Caco-2 (cell line): ENCODE measurements at regions not wholly inside any gene's neighbourhood (a gene's known extent, or its start where the extent isn't known, plus 50 kb on each side); places are given as distances from the start of the nearest gene placed in this dataset.

Experiments used
- BruUV-seq: library from RNA; stranded (reverse); fragments of 400-500 nt; replicated peaks from 2 replicates; lab custom pipeline; 2021; lab: Mats Ljungman, UMichigan
- CTCF ChIA-PET: fragments of 300-600 bp; sonication (Branson Sonifier 250); formaldehyde crosslinking; loops from one replicate; lab custom pipeline; 2022; ENCODE audit warnings: antibody characterized with exemption; lab: Charles Lee
- POLR2A ChIA-PET: fragments of 300-600 bp; sonication (Branson Sonifier 250); formaldehyde crosslinking; loops from one replicate; lab custom pipeline; 2022; ENCODE audit warnings: antibody characterized with exemption; lab: Charles Lee
- DNase-seq, 2 experiments: peaks; one replicate each; pipeline versions ENCODE4 v3.0.0 to v3.0.0-alpha.2; 2020 to 2022
- H3K27me3 ChIP-seq: replicated peaks from 2 replicates; pipeline ENCODE4 v1.6.0; 2011; ENCODE audit warnings: low read length; ENCODE audit not compliant: control insufficient read depth, insufficient read depth
- H3K36me3 ChIP-seq: 2 replicates; pipeline ENCODE4 v1.5.1; 2011; ENCODE audit warnings: low read length; ENCODE audit not compliant: control insufficient read depth, insufficient read depth
- H3K4me1 ChIP-seq: fragments of 250-450 bp; sonication (Bioruptor Pico); 2 replicates; pipeline ENCODE4 v1.5.1; 2020; ENCODE audit warnings: mild to moderate bottlenecking
- H3K4me3 ChIP-seq: 2 replicates; pipeline ENCODE4 v1.5.1; 2011; ENCODE audit warnings: low read depth, mild to moderate bottlenecking, control low read depth, low read length
- H3K9me3 ChIP-seq: fragments of 250-450 bp; sonication (Bioruptor Pico); 2 replicates; pipeline ENCODE4 v1.5.1; 2020; ENCODE audit warnings: mild to moderate bottlenecking, moderate library complexity
- H3K27ac Mint-ChIP-seq: one replicate; pipeline ENCODE4 v1.8.0; 2022; ENCODE audit warnings: mixed read lengths; ENCODE audit not compliant: unreplicated experiment
- H3K27me3 Mint-ChIP-seq: one replicate; pipeline ENCODE4 v1.8.0; 2022; ENCODE audit warnings: mixed read lengths; ENCODE audit not compliant: insufficient read depth, unreplicated experiment
- H3K36me3 Mint-ChIP-seq: one replicate; pipeline ENCODE4 v1.8.0; 2022; ENCODE audit warnings: mild to moderate bottlenecking, mixed read lengths; ENCODE audit not compliant: insufficient read depth, unreplicated experiment
- H3K4me1 Mint-ChIP-seq: one replicate; pipeline ENCODE4 v1.8.0; 2022; ENCODE audit warnings: low read depth, mixed read lengths; ENCODE audit not compliant: unreplicated experiment
- H3K4me3 Mint-ChIP-seq: one replicate; pipeline ENCODE4 v1.8.0; 2022; ENCODE audit warnings: mild to moderate bottlenecking, moderate library complexity, mixed read lengths; ENCODE audit not compliant: unreplicated experiment
- H3K9me3 Mint-ChIP-seq: one replicate; pipeline ENCODE4 v1.8.0; 2022; ENCODE audit warnings: mixed read lengths; ENCODE audit not compliant: unreplicated experiment
- CTCF ChIP-seq, 2 experiments: fragments of 200-600 bp in 1 of 2; IDR thresholded peaks; 1 replicate in 1 of 2; 2 replicates in 1 of 2; pipeline versions ENCODE4 v1.5.1 to v1.8.0; 2011 to 2022; ENCODE audit warnings: antibody characterized with exemption in 1 of 2, control low read depth in 1 of 2, inconsistent platforms in 1 of 2, low read depth in 1 of 2, low read length in 1 of 2, mild to moderate bottlenecking in 1 of 2, moderate library complexity in 1 of 2; ENCODE audit not compliant: insufficient read depth in 1 of 2, severe bottlenecking in 1 of 2, unreplicated experiment in 1 of 2
- intact Hi-C: fragments of 100-400 bp; cut with micrococcal nuclease; formaldehyde crosslinking; loops from one replicate; pipeline ENCODE4 v1.10.0; 2022; ENCODE audit not compliant: unreplicated experiment

DNA sequence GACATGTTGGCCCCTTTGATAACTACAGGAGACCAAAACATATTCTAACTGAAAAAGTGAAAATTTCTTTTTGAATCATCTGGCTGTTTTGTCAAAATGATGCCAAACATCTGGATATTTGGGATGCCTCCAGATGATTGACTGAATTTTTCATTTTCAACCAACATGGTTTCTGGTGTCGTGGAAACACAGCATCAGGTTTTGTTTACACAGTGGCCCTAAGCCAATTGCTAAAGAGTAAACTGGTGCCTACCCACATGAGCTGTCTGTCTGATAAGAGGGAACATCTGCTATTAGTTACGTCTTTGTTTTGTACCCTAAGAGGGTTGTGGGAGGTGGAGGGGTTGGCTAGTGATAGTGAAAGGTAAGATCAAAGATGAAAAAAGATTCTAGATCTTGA, 204.8 kb downstream of the KCNK2 start:
- Histone ChIP-seq H3K27me3 (no peaks in the 10 kb centered on the region), H3K4me3 (no peak overlapping the region), H3K4me1 (no peaks in the 10 kb centered on the region), H3K36me3 (no peaks in the 10 kb centered on the region), H3K9me3 (no peaks in the 10 kb centered on the region)
- Mint-ChIP-seq H3K27ac (no peak overlapping the region), H3K36me3 (no peaks in the 10 kb centered on the region), H3K4me1 (no peaks in the 10 kb centered on the region), H3K27me3 (peaks cover 4% of the 10 kb centered on the region), H3K9me3 (no peaks in the 10 kb centered on the region), H3K4me3 (no peak overlapping the region)
- ChIA-PET POLR2A (no interaction called here), CTCF (no interaction called here)
- BruUV-seq, result no TSS peak
- intact Hi-C loops, result no loop called here
- no peak for TF ChIP-seq CTCF (IDR thresholded peaks at IDR 0.05; ENCODE audit: insufficient read depth in 1 of 2, low read depth in 1 of 2, low read length in 1 of 2, severe bottlenecking in 1 of 2, unreplicated experiment in 1 of 2)
- DNase-seq, result no peak

DNA sequence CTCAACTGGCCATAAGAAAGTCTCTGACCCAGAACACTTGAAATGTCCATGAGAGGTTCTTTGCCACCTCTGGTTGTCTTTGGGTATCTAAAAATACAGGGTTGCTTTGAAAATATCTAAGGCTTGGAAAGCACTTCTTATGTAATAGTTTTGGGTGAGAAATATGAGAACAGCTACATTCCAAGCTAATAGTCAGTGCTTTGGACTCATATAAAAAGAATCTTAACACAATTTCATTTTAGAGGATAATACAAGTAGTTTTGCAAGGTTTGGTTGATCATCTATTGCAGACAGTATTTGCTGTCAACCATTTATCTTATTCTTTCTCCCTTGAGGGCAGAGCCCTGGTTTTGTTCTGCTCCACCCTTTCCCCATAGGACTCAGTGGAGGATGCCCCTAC, 207.5 kb downstream of the KCNK2 start:
- no peak overlapping the region for H3K4me3 ChIP-seq
- Mint-ChIP-seq H3K4me3 (no peak overlapping the region), H3K4me1 (no peaks in the 10 kb centered on the region), H3K27ac (no peak overlapping the region), H3K9me3 (peaks cover 17% of the 10 kb centered on the region), H3K36me3 (no peaks in the 10 kb centered on the region), H3K27me3 (peaks cover 4% of the 10 kb centered on the region)
- no peak for DNase-seq
- BruUV-seq, result no TSS peak
- TF ChIP-seq CTCF (IDR thresholded peaks at IDR 0.05; ENCODE audit: insufficient read depth in 1 of 2, low read depth in 1 of 2, low read length in 1 of 2, severe bottlenecking in 1 of 2, unreplicated experiment in 1 of 2), result no peak
- intact Hi-C loops, result no loop called here
- ChIA-PET CTCF (no interaction called here), POLR2A (no interaction called here)
- H3K27me3 ChIP-seq, result no peaks in the 10 kb centered on the region
- H3K4me1 ChIP-seq, result no peaks in the 10 kb centered on the region
- H3K9me3 ChIP-seq, result no peaks in the 10 kb centered on the region
- H3K36me3 ChIP-seq, result no peaks in the 10 kb centered on the region

DNA sequence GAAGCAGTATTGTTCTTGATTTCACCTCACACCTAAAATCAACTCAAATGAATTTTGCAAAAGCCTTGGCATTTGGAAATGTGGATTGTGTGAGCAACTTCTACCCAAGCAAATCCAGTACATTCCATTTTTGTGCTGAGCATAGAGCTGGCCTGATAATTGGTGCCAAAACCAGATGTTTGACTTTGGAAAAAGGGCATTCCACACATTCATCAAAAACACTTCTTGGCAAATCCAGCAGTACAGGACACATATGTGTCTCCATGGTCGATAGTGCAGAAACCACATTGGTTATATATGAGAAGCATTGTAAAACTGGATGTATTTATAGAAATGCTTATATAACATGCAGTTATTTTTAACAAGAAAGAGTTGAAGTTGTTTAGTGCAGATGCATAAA, 210.4 kb downstream of the KCNK2 start:
- Histone ChIP-seq H3K4me3 (no peak overlapping the region), H3K36me3 (no peaks in the 10 kb centered on the region), H3K27me3 (no peaks in the 10 kb centered on the region), H3K4me1 (no peaks in the 10 kb centered on the region), H3K9me3 (0 out of 2 replicates have a peak, but pooled peaks cover 3% of the 10 kb centered on the region)
- DNase-seq, result no peak
- Mint-ChIP-seq H3K27ac (no peak overlapping the region), H3K27me3 (peaks cover 4% of the 10 kb centered on the region), H3K36me3 (no peaks in the 10 kb centered on the region), H3K4me3 (no peak overlapping the region), H3K4me1 (no peaks in the 10 kb centered on the region), H3K9me3 (peaks cover 25% of the 10 kb centered on the region)
- ChIA-PET POLR2A (no interaction called here), CTCF (no interaction called here)
- no peak for TF ChIP-seq CTCF (IDR thresholded peaks at IDR 0.05; ENCODE audit: insufficient read depth in 1 of 2, low read depth in 1 of 2, low read length in 1 of 2, severe bottlenecking in 1 of 2, unreplicated experiment in 1 of 2)
- BruUV-seq, result no TSS peak
- intact Hi-C loops, result no loop called here
